ENCODE measurements at regions not wholly inside any gene's neighbourhood (a gene's known extent, or its start where the extent isn't known, plus 50 kb on each side); places are given as distances from the start of the nearest gene placed in this dataset.
"Not testable (repeated sequence)": the region's sequence is repeated elsewhere in the genome, so short reads cannot be mapped to it uniquely, and the experiment has no call there.

DNA sequence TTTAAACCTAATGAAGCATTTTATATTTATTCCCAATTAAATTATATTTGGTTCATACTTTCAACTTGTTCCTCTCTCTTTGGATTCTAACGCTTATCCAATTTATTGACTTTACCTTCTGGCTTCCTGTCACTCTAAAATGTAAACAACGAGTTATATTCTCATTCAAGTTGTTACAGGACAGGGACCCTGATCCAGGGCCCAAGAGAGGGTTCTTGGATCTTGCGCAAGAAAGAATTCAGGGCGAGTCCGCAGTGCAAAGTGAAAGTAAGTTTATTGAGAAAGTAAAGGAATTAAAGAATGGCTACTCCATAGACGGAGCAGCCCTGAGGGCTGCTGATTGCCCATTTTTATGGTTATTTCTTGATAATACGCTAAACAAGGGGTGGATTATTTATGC lies 405.6 kb upstream of the API5 start:
- H3K4me3 ChIP-seq (ENCODE audit: low read depth, low read length) = peak overlapping the region; percentile 20
- TF ChIP-seq, protein P1, sequence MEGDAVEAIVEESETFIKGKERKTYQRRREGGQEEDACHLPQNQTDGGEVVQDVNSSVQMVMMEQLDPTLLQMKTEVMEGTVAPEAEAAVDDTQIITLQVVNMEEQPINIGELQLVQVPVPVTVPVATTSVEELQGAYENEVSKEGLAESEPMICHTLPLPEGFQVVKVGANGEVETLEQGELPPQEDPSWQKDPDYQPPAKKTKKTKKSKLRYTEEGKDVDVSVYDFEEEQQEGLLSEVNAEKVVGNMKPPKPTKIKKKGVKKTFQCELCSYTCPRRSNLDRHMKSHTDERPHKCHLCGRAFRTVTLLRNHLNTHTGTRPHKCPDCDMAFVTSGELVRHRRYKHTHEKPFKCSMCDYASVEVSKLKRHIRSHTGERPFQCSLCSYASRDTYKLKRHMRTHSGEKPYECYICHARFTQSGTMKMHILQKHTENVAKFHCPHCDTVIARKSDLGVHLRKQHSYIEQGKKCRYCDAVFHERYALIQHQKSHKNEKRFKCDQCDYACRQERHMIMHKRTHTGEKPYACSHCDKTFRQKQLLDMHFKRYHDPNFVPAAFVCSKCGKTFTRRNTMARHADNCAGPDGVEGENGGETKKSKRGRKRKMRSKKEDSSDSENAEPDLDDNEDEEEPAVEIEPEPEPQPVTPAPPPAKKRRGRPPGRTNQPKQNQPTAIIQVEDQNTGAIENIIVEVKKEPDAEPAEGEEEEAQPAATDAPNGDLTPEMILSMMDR (IDR thresholded peaks at IDR 0.05; ENCODE audit: control insufficient read depth, extremely low read depth, insufficient read depth) = no peak

DNA sequence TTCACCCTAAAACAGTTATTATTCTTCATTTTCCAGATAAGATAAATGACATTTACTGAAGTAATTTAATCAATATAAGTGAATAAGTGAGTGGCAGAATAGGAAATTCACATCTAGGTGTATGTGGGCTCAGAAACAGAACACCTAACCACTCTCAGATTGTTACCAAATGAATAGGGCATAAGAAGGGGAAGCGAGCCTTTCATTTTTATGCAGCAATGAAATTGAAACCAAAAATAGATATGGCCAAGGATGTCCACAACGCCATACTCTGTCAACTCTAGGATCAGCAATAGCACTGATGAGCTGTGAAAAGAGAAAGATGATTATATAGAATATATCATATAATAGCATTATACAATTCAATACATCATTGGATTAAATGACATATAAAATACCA lies 398.1 kb upstream of the API5 start:
- no peak overlapping the region for H3K4me3 ChIP-seq (ENCODE audit: low read depth, low read length)
- DNase-seq (ENCODE audit: low read depth) = no peak
- TF ChIP-seq, protein P1 (IDR thresholded peaks at IDR 0.05; ENCODE audit: control insufficient read depth, extremely low read depth, insufficient read depth) = no peak

More for the DNA sequence above, 405.6 kb upstream of the API5 start:
- no peak for DNase-seq (ENCODE audit: low read depth)

DNA sequence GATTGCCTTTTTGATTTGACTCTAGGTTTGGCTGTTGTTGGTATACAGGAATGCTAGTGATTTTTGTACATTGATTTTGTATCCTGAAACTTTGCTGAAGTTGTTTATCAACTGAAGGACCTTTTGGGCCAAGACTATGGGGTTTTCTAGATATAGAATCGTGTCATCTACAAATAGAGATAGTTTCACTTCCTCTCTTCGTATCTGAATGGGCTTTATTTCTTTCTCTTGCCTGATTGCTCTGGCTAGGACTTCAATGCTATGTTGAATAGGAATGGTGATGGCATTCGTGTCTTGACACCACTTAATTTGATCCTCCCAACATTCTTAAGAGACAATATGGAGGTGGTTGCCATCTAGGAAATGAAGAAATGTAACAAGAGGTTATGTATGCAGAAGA lies 388.1 kb upstream of the API5 start:
- no peak for DNase-seq (ENCODE audit: low read depth)
- TF ChIP-seq, protein P1 (IDR thresholded peaks at IDR 0.05; ENCODE audit: control insufficient read depth, extremely low read depth, insufficient read depth) = no peak
- no peak overlapping the region for H3K4me3 ChIP-seq (ENCODE audit: low read depth, low read length)

DNA sequence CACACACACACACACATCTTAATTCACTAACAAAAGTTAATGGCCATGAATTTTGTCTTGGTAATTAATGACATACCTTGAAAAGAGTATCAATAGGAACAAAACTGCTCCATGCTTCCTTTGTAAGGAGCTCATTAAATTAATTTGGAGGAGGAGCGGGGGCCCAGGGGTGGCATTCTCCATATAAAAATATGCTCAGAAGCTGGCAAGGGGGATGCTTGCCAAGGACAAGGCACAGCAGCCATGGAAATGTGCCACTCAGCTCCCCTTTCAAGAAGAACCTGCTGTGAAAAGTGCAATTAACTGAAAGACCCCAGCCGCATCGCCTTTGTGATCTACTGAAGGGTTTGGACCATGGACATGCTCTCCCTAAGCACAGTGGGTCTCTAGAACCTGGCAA lies 385.9 kb upstream of the API5 start:
- TF ChIP-seq, protein P1 (IDR thresholded peaks at IDR 0.05; ENCODE audit: control insufficient read depth, extremely low read depth, insufficient read depth) = no peak
- H3K4me3 ChIP-seq (ENCODE audit: low read depth, low read length) = no peak overlapping the region
- DNase-seq (ENCODE audit: low read depth) = no peak

DNA sequence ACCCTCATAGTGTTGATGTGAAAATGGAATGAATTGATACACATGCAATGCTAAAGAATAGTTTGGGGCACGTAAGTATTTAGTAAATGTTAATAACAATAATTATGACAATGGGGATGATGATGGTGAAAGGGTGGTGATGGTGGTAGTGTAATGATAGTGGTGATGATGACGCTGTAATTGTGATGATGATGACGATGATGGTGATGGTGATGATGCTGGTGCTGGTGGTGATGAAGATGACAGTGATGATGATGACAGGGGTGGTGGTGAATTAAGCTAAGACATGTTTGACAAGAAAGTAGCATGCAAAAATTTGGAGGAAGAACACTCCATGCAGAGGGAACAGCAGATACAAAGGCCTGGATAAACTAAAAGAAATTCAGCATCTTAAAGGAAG lies 364.4 kb upstream of the API5 start:
- TF ChIP-seq, protein P1 (IDR thresholded peaks at IDR 0.05; ENCODE audit: control insufficient read depth, extremely low read depth, insufficient read depth) = no peak
- DNase-seq (ENCODE audit: low read depth) = no peak
- no peak overlapping the region for H3K4me3 ChIP-seq (ENCODE audit: low read depth, low read length)

DNA sequence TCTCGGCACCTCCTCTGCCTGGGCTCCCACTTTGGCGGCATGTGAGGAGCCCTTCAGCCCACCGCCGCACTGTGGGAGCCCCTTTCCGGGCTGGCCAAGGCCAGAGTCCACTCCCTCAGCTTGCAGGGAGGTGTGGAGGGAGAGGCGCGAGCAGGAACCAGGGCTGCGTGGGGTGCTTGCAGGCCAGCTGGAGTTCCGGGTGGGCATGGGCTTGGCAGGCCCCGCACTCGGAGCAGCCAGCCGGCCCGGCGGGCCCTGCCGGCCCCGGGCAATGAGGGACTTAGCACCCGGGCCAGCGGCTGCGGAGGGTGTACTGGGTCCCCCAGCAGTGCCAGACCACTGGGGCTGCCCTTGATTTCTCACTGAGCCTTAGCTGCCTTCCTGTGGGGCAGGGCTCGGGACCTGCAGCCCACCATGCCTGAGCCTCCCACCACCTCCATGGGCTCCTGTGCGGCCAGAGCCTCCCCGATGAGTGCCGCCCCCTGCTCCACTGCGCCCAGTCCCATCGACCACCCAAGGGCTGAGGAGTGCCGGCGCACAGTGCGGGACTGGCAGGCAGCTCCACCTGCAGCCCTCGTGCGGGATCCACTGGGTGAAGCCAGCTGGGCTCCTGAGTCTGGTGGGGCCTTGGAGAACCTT lies 361.9 kb upstream of the API5 start:
- not testable (repeated sequence) for H3K4me3 ChIP-seq (ENCODE audit: low read depth, low read length); DNase-seq (ENCODE audit: low read depth)

DNA sequence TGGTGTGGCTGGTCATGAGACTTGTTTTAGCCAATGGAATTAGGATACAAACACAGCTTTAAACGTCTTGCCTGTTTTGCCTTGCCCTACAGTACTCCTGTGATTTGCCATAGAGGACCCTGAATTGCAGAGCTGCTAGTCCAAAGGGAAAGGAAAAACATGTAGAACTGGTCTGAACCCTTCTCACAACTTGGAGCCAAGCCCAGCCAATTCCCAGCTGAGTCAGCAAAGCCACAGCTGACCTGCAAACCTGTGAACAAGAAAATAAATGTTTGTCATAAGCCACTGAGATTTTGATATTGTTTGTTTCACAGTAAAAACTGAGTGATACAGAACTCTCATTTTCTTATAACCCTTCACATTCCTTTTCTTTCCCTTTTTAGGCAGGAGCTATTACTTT lies 360.5 kb upstream of the API5 start:
- no peak overlapping the region for H3K4me3 ChIP-seq (ENCODE audit: low read depth, low read length)
- TF ChIP-seq, protein P1 (IDR thresholded peaks at IDR 0.05; ENCODE audit: control insufficient read depth, extremely low read depth, insufficient read depth) = no peak
- peak; percentile 95 for DNase-seq (ENCODE audit: low read depth)
